Progenitor cell of endocrine pancreas (in vitro differentiated cells): ENCODE measurements at regions not wholly inside any gene's neighbourhood (a gene's known extent, or its start where the extent isn't known, plus 50 kb on each side); places are given as distances from the start of the nearest gene placed in this dataset.

Experiments used
- DNase-seq: peaks from one replicate; pipeline ENCODE4 v3.0.0; 2021; ENCODE audit warnings: low spot score; ENCODE audit not compliant: unreplicated experiment
- H3K27ac Mint-ChIP-seq: 2 replicates; pipeline ENCODE4 v1.8.0; 2021; ENCODE audit warnings: mild to moderate bottlenecking, moderate library complexity, mixed read lengths
- H3K27me3 Mint-ChIP-seq: 2 replicates; pipeline ENCODE4 v1.8.0; 2021; ENCODE audit warnings: mixed read lengths
- H3K36me3 Mint-ChIP-seq: 2 replicates; pipeline ENCODE4 v1.8.0; 2022; ENCODE audit warnings: mixed read lengths; ENCODE audit not compliant: insufficient read depth
- H3K4me1 Mint-ChIP-seq: 2 replicates; pipeline ENCODE4 v1.8.0; 2021; ENCODE audit warnings: low read depth, mixed read lengths
- H3K4me3 Mint-ChIP-seq: 2 replicates; pipeline ENCODE4 v1.8.0; 2021; ENCODE audit warnings: low read depth, mild to moderate bottlenecking, moderate library complexity, mixed read lengths
- H3K9me3 Mint-ChIP-seq: 2 replicates; pipeline ENCODE4 v1.8.0; 2021; ENCODE audit warnings: low read depth, mixed read lengths
- TF ChIP-seq, protein P1 (sequence below): fragments of 200-600 bp; sonication (generic); IDR thresholded peaks from one replicate; pipeline ENCODE4 v1.5.0; 2021; ENCODE audit warnings: antibody characterized with exemption, mild to moderate bottlenecking; ENCODE audit not compliant: unreplicated experiment

DNA sequence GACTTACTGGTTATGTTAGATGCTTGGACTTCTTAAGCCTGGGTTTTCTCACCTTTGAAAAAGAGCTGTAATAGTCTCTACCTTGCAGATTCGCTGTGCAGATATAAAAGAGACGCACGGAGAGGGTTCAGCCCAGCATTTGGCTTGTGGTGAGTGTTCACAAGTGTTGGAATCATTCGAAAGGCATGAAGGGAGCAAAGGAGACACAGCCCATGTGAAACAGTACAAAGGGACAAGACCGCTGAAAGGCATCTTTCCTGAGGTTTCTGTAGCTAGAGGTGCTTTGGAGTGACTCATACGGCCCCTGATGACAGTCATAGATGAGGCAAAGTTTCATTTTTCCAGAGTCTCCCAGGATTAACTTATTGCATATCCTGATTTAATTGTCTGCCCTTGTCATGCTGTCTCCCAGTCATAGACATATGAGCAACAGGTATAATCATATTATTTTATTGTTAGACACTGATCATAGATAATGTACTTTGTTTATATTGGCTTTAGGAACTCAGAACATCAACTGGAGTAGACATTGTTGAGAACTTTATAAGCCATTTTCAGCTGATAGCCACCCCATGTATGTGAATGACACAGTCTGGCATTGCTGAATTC is 171.1 kb downstream of the ADRA2A start:
- H3K36me3 Mint-ChIP-seq: no peaks in the 10 kb centered on the region
- TF ChIP-seq, protein P1, sequence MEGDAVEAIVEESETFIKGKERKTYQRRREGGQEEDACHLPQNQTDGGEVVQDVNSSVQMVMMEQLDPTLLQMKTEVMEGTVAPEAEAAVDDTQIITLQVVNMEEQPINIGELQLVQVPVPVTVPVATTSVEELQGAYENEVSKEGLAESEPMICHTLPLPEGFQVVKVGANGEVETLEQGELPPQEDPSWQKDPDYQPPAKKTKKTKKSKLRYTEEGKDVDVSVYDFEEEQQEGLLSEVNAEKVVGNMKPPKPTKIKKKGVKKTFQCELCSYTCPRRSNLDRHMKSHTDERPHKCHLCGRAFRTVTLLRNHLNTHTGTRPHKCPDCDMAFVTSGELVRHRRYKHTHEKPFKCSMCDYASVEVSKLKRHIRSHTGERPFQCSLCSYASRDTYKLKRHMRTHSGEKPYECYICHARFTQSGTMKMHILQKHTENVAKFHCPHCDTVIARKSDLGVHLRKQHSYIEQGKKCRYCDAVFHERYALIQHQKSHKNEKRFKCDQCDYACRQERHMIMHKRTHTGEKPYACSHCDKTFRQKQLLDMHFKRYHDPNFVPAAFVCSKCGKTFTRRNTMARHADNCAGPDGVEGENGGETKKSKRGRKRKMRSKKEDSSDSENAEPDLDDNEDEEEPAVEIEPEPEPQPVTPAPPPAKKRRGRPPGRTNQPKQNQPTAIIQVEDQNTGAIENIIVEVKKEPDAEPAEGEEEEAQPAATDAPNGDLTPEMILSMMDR: no peak
- H3K9me3 Mint-ChIP-seq: peaks cover 4% of the 10 kb centered on the region
- peaks cover 10% of the 10 kb centered on the region for H3K27me3 Mint-ChIP-seq
- H3K27ac Mint-ChIP-seq: no peak overlapping the region
- DNase-seq: no peak
- no peak overlapping the region for H3K4me3 Mint-ChIP-seq
- no peaks in the 10 kb centered on the region for H3K4me1 Mint-ChIP-seq

DNA sequence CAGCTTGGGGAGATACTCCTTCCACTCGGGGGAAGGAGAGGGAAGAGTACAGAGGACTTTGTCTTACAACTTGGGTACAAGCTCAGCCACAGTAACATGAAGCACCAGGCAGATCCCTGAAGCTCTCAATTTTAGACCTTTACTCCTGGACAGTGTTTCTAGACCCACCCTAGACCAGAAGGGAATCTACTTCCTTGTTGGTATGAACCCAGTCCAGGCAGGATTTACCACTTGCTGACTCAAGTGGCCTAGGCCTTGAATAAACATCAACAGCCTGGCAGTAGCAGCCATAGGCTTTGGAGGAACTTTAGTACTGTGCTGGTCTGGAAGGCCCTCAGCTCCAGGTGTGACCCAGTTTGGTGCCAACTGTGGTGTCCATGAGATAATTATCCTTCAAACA is 173.1 kb downstream of the ADRA2A start:
- Mint-ChIP-seq H3K36me3 (no peaks in the 10 kb centered on the region), H3K9me3 (peaks cover 4% of the 10 kb centered on the region), H3K4me3 (no peak overlapping the region), H3K4me1 (no peaks in the 10 kb centered on the region), H3K27ac (no peak overlapping the region), H3K27me3 (peaks cover 6% of the 10 kb centered on the region)
- TF ChIP-seq, protein P1: no peak
- DNase-seq: no peak

DNA sequence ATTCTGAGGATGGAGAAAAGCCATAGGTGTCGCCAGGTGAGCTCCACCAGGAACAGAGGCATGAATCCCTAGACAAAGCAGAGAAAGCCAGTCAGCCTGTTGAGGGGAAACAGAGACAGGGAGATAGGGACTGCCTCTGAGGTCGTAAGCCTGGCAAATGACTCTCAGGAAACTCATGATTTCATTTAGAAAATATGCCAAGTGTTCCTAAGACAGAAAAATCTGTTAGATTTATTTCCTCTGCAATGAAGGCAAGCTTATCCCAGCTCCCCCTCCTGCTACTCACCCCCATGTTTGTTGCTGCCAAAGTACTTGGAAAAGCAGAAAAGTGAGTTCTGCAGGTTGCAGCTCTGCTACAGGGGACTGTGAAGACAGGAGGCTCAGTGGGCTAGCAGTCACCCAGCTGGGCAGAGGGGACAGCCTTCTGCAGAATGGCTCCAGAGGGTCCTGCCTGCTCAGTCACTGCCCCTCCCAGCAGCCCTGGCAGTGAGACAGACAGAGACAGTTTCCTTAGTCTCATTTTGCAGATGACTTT is 184.3 kb downstream of the ADRA2A start:
- Mint-ChIP-seq H3K27me3 (peaks cover 11% of the 10 kb centered on the region), H3K4me1 (no peaks in the 10 kb centered on the region), H3K27ac (no peak overlapping the region), H3K4me3 (no peak overlapping the region), H3K36me3 (peaks cover 1% of the 10 kb centered on the region), H3K9me3 (peaks cover 13% of the 10 kb centered on the region)
- TF ChIP-seq, protein P1: no peak
- no peak for DNase-seq

DNA sequence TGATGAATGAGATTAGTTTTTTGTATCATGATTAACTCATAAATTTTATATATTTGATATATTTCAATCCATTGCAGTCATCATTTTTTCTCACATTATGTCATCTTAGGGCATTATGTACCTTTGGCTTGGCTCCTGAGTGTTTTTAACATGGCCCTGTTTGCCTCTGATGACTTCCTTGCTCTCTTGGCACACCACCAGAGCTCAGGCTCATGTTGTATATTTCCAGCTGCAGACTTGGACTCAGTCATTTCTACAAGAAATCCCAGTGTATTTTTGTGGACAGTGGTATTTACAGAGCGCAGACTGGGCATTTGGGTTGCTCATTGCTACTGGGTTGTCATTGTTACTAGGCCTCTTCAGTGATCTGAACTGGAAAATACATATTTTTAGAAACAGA is 188.5 kb downstream of the ADRA2A start:
- Mint-ChIP-seq H3K9me3 (peaks cover 11% of the 10 kb centered on the region), H3K27me3 (peaks cover 14% of the 10 kb centered on the region), H3K36me3 (peaks cover 1% of the 10 kb centered on the region), H3K4me3 (no peak overlapping the region), H3K4me1 (no peaks in the 10 kb centered on the region), H3K27ac (no peak overlapping the region)
- DNase-seq: no peak
- TF ChIP-seq, protein P1: no peak

DNA sequence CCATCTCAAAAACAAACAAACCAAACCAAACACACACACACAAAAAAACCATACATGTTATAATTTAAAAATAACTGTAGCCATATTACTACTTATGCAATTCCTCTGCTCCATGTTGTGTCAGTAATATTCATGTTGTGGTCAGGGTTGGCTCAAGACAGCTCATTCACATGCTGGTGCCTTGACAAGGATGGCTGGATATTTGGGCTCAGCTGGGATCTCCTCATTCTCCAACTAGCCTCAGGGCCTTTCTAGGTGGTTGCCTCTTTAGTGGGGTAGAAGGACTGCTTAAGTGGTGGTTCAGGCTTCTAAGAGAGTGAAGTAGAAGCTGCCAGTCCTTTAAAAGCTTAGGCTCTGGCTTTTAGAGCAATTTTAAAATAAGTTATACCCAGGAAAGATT is 189.3 kb downstream of the ADRA2A start:
- Mint-ChIP-seq H3K27me3 (peaks cover 22% of the 10 kb centered on the region), H3K4me3 (no peak overlapping the region), H3K4me1 (no peaks in the 10 kb centered on the region), H3K27ac (no peak overlapping the region), H3K9me3 (peaks cover 11% of the 10 kb centered on the region), H3K36me3 (peaks cover 1% of the 10 kb centered on the region)
- no peak for DNase-seq
- TF ChIP-seq, protein P1: no peak
